WERI-Rb-1 (cell line): ENCODE measurements at regions not wholly inside any gene's neighbourhood (a gene's known extent, or its start where the extent isn't known, plus 50 kb on each side); places are given as distances from the start of the nearest gene placed in this dataset.

Source experiments
- DNase-seq: peaks from one replicate; pipeline ENCODE4 v3.0.0-alpha.2; 2020
- H3K27ac ChIP-seq: fragments of 250-450 bp; sonication (Bioruptor Pico); 2 replicates; pipeline ENCODE4 v1.5.1; 2020; ENCODE audit warnings: mild to moderate bottlenecking, moderate library complexity
- H3K27me3 ChIP-seq: fragments of 250-450 bp; sonication (Bioruptor Pico); 2 replicates; pipeline ENCODE4 v1.5.1; 2021; ENCODE audit warnings: mild to moderate bottlenecking, low read depth, moderate library complexity; ENCODE audit not compliant: insufficient read depth, severe bottlenecking
- H3K36me3 ChIP-seq: fragments of 250-450 bp; sonication (Bioruptor Pico); 2 replicates; pipeline ENCODE4 v1.5.1; 2020; ENCODE audit warnings: mild to moderate bottlenecking, moderate library complexity
- H3K4me3 ChIP-seq: 2 replicates; pipeline ENCODE4 v1.5.1; 2011; ENCODE audit warnings: low read depth, mild to moderate bottlenecking, control low read depth, low read length
- H3K9me3 ChIP-seq: fragments of 250-450 bp; sonication (Bioruptor Pico); 2 replicates; pipeline ENCODE4 v1.5.1; 2021; ENCODE audit warnings: mild to moderate bottlenecking, moderate library complexity; ENCODE audit not compliant: severe bottlenecking
- CTCF ChIP-seq: IDR thresholded peaks from 2 replicates; pipeline ENCODE4 v1.5.1; 2011; ENCODE audit warnings: low read depth, mild to moderate bottlenecking, control low read depth, inconsistent platforms, low read length

- no peaks in the 10 kb centered on the region for H3K9me3 ChIP-seq
- H3K36me3 ChIP-seq: no peaks in the 10 kb centered on the region
- no peak overlapping the region for H3K27ac ChIP-seq
- DNase-seq: no peak
- no peak for TF ChIP-seq CTCF
- no peak overlapping the region for H3K4me3 ChIP-seq
- no peaks in the 10 kb centered on the region for H3K27me3 ChIP-seq
Measured at GRCh38 chr6:88377976-88378568, 211.9 kb upstream of the CNR1 start.

- H3K4me3 ChIP-seq: no peak overlapping the region
- H3K9me3 ChIP-seq: no peaks in the 10 kb centered on the region
- TF ChIP-seq CTCF: no peak
- H3K27me3 ChIP-seq: no peaks in the 10 kb centered on the region
- no peaks in the 10 kb centered on the region for H3K36me3 ChIP-seq
- DNase-seq: no peak
- no peak overlapping the region for H3K27ac ChIP-seq
Measured at GRCh38 chr6:88376768-88377387, 210.7 kb upstream of the CNR1 start.

GRCh38 chr6:88376197-88376596 lies 210.1 kb upstream of the CNR1 start:
- DNase-seq: no peak
- no peak overlapping the region for H3K27ac ChIP-seq

GRCh38 chr6:88374553-88374952 lies 208.4 kb upstream of the CNR1 start:
- no peak for DNase-seq
- Histone ChIP-seq H3K36me3 (no peaks in the 10 kb centered on the region), H3K4me3 (no peak overlapping the region), H3K9me3 (no peaks in the 10 kb centered on the region), H3K27me3 (no peaks in the 10 kb centered on the region), H3K27ac (no peak overlapping the region)
- no peak for TF ChIP-seq CTCF

More at GRCh38 chr6:88376197-88376596, 210.1 kb upstream of the CNR1 start:
- H3K36me3 ChIP-seq: no peaks in the 10 kb centered on the region
- H3K27me3 ChIP-seq: no peaks in the 10 kb centered on the region
- H3K9me3 ChIP-seq: no peaks in the 10 kb centered on the region
- H3K4me3 ChIP-seq: no peak overlapping the region
- no peak for TF ChIP-seq CTCF

GRCh38 chr6:88371480-88371879 lies 205.3 kb upstream of the CNR1 start:
- no peak overlapping the region for H3K4me3 ChIP-seq

More at GRCh38 chr6:88371480-88371879, 205.3 kb upstream of the CNR1 start:
- Histone ChIP-seq H3K27me3 (no peaks in the 10 kb centered on the region), H3K36me3 (no peaks in the 10 kb centered on the region), H3K27ac (no peak overlapping the region), H3K9me3 (no peaks in the 10 kb centered on the region)
- TF ChIP-seq CTCF: no peak
- DNase-seq: no peak
